AG10803 (cell line): ENCODE measurements at regions not wholly inside any gene's neighbourhood (a gene's known extent, or its start where the extent isn't known, plus 50 kb on each side); places are given as distances from the start of the nearest gene placed in this dataset.

Experiments used
- DNase-seq: peaks from one replicate; pipeline ENCODE4 v3.0.0; 2010; ENCODE audit warnings: low read depth
- H3K4me3 ChIP-seq: 2 replicates; pipeline ENCODE4 v1.5.1; 2011; ENCODE audit warnings: mild to moderate bottlenecking, low read length, control low read depth
- TF ChIP-seq, protein P1 (sequence below): conservative IDR thresholded peaks from 2 replicates; pipeline ENCODE4 v1.5.1; 2011; ENCODE audit warnings: mild to moderate bottlenecking, low read length, control low read depth, inconsistent platforms

DNA sequence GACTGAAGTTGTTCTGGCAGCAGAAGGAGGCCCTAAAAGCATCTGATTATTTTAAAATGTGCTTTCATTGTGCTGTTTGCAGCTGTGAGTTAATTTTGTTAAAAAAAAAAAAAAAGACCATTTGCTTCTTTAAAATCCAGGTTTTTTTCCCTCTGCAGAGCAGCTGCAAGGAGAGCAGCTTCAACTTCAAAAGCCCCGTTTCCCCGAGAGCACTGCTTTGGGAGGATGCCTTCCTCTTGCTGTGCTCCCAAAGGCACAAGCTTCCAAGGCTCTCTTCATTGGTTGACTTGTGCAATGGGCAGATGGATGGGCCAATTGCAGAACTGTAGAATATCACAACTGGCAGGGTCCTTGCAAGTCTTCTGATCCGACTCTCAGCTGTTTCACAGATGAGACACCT, 459.2 kb upstream of the PKN2 start:
- no peak for DNase-seq
- no peak overlapping the region for H3K4me3 ChIP-seq
- TF ChIP-seq, protein P1, sequence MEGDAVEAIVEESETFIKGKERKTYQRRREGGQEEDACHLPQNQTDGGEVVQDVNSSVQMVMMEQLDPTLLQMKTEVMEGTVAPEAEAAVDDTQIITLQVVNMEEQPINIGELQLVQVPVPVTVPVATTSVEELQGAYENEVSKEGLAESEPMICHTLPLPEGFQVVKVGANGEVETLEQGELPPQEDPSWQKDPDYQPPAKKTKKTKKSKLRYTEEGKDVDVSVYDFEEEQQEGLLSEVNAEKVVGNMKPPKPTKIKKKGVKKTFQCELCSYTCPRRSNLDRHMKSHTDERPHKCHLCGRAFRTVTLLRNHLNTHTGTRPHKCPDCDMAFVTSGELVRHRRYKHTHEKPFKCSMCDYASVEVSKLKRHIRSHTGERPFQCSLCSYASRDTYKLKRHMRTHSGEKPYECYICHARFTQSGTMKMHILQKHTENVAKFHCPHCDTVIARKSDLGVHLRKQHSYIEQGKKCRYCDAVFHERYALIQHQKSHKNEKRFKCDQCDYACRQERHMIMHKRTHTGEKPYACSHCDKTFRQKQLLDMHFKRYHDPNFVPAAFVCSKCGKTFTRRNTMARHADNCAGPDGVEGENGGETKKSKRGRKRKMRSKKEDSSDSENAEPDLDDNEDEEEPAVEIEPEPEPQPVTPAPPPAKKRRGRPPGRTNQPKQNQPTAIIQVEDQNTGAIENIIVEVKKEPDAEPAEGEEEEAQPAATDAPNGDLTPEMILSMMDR, result no peak

DNA sequence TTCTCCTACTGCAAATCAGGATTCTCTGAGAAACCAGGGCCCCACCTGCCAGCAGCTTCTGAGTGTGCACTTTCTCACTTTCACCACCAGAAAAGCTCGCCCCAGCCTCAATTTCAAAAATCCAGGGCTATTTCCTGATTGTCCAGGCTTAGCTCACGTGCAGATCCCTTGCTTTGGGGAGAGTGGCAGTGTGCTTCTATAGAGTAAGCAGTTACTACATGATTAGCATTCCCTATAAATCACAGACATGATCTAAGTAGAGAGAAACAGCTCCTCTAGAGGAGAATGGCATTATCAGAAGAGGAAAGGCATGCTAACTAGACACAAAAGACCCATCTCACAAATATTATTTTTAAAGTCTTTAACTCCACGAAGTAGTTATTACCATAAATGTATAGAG, 456.0 kb upstream of the PKN2 start:
- no peak for DNase-seq
- no peak overlapping the region for H3K4me3 ChIP-seq
- TF ChIP-seq, protein P1, result 0 out of 2 replicates have a peak, but pooled peaks have one; percentile 9

DNA sequence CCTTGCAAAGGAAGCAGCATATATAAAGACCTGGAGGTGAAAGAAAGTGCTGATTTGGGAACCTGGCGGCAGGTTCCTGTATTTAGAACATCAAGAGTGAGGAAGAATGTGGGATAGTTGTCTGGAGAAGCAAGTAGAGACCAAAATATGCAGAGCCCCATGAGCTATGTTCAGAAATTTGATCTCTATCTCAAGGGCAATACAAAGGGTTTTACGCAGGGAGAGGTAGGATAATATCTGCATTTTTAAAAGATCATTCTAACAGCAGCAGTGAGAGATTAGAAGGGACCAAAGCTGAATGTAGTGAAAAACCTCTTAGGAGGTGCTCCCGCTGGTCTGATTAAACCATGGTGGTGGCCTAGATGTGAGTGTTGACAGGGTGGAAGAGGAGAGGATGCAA, 453.9 kb upstream of the PKN2 start:
- DNase-seq, result no peak
- H3K4me3 ChIP-seq, result no peak overlapping the region
- TF ChIP-seq, protein P1, result no peak

DNA sequence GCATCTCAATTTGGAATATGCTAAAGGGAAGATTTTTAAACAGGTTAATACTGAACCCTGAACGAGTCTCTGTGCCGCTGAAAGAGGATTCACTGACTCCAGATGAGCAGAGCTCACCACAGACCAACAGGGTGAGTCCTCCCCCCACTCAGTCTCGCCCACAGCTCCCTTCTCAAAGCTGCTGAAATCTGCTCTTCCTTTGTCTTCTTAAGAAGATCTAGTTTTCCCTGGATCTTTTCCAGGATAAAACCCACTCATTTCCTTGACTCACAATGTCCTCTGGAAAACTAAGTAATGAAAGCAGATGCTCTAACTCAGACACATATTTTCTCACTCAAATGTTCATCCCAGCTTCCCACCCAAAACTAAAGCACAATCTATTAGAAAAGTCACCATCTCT, 447.0 kb upstream of the PKN2 start:
- peak; percentile 60 for DNase-seq
- TF ChIP-seq, protein P1, result no peak
- H3K4me3 ChIP-seq, result no peak overlapping the region

DNA sequence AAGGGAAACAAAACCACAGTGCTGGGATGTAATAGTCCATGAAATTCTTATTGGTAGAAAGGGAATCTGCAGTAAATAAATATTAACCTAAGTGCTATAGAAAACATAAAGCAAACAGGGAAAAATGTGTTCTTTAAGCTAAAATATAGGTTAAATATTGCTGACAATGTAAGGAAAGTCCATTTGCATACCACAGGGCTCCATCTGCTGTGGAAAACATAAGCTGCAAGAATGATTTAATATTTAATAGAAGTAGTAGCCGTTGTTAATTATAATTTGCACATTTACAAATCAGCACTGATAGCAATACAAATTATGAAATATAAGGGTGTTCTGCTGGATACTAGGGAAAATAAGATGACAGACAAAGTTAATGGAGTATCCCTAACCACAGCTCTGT, 444.9 kb upstream of the PKN2 start:
- no peak overlapping the region for H3K4me3 ChIP-seq
- TF ChIP-seq, protein P1, result no peak
- no peak for DNase-seq

DNA sequence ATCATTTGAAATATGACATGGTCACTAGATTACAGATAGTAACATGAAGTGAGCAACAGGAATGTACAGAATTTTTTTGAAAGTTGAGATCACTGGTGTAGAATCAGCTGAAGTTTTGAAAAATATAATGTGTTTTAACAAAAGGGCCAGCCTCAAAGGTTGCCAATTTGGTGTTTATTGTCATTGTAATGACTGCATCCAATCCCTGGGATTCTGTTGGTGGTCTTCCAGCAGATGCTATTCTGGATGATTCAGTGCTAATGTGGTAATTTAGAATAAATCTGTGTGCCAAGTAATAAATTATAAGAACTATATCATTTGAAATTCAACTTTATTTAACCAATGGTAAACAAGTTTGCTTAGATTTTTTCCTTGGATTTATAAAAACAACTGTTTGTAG, 436.4 kb upstream of the PKN2 start:
- TF ChIP-seq, protein P1, result no peak
- no peak overlapping the region for H3K4me3 ChIP-seq
- DNase-seq, result no peak

DNA sequence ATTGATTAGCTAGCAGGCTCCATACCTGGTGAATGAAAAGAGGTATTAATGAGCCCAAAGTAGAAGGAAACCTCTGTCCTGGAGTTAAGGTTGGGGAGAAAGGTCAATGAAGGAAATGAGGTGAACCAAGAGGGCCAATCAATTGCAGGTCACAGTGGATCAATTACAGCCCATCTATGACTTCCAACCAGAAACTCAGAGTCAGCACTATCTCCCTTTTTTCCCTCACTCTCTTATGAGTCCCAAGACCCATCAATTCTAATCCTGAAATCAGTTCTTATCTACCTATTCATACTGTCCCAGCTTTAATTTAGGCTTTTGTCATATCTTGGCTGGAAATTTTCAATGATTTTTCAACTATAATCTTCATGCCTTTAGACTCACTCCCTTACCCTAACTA, 433.2 kb upstream of the PKN2 start:
- DNase-seq, result no peak
- H3K4me3 ChIP-seq, result no peak overlapping the region
- TF ChIP-seq, protein P1, result no peak
